ENCODE measurements at regions not wholly inside any gene's neighbourhood (a gene's known extent, or its start where the extent isn't known, plus 50 kb on each side); places are given as distances from the start of the nearest gene placed in this dataset.

- Histone ChIP-seq H3K4me1 (ENCODE audit: insufficient read depth, low read length) (no peaks in the 10 kb centered on the region), H3K27ac (ENCODE audit: low read depth in 1 of 2, low read length in 2 of 2) (no peak overlapping the region), H3K4me3 (ENCODE audit: low read length) (no peak overlapping the region), H3K27me3 (ENCODE audit: control insufficient read depth in 1 of 2, insufficient read depth in 2 of 2, low read length in 2 of 2) (no peaks in the 10 kb centered on the region), H3K36me3 (ENCODE audit: insufficient read depth, low read length) (no peaks in the 10 kb centered on the region), H3K9me3 (ENCODE audit: control insufficient read depth in 1 of 2, insufficient read depth in 1 of 2, low read length in 2 of 2) (no peaks in the 10 kb centered on the region)
- H3K9me3 Mint-ChIP-seq = no peaks in the 10 kb centered on the region
- intact Hi-C loops (cut with DNase I, micrococcal nuclease) = no loop called here
- H3K4me3 Mint-ChIP-seq = no peak overlapping the region
- H3K36me3 Mint-ChIP-seq (ENCODE audit: low read depth) = no peaks in the 10 kb centered on the region
- POLR2A ChIA-PET = no interaction called here
- CTCF ChIA-PET = no interaction called here
- no peak for ATAC-seq (ENCODE audit: poor library complexity)
- TF ChIP-seq CTCF (IDR thresholded peaks at IDR 0.05) = no peak
- no peak for DNase-seq
- no peak overlapping the region for H3K27ac Mint-ChIP-seq
- no peaks in the 10 kb centered on the region for H3K4me1 Mint-ChIP-seq (ENCODE audit: low read depth)
- H3K27me3 Mint-ChIP-seq = no peaks in the 10 kb centered on the region
Observed at GRCh38 chr14:34126586-34126985, 175.7 kb upstream of the EGLN3 start.

- CTCF ChIA-PET = no interaction called here
- intact Hi-C loops (cut with DNase I, micrococcal nuclease) = no loop called here
Observed at GRCh38 chr14:34124585-34124984, 173.7 kb upstream of the EGLN3 start.

DNA sequence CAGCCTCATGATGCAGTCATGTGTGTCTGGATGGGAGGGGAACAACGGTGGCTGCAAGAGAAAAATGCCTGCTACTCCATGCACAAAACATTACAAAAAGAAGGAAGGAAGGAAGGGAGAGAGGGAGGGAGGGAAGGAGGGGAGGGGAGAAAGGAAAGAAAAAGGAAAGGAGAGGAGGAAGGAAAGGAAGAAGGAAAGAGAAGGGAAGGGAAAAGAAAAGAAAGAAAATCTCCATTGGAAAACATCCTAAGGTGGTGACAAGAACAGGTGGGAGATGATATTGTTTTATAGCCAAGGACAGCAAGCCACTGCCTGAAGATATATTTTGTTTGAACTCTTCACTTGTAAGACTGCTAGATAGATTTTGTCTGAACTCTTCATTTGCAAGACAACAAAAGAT lies 171.8 kb upstream of the EGLN3 start:
- Histone ChIP-seq H3K9me3 (ENCODE audit: control insufficient read depth in 1 of 2, insufficient read depth in 1 of 2, low read length in 2 of 2) (no peaks in the 10 kb centered on the region), H3K36me3 (ENCODE audit: insufficient read depth, low read length) (no peaks in the 10 kb centered on the region), H3K4me3 (ENCODE audit: low read length) (no peak overlapping the region), H3K4me1 (ENCODE audit: insufficient read depth, low read length) (no peaks in the 10 kb centered on the region), H3K27me3 (ENCODE audit: control insufficient read depth in 1 of 2, insufficient read depth in 2 of 2, low read length in 2 of 2) (no peaks in the 10 kb centered on the region), H3K27ac (ENCODE audit: low read depth in 1 of 2, low read length in 2 of 2) (no peak overlapping the region)
- Mint-ChIP-seq H3K9me3 (no peaks in the 10 kb centered on the region), H3K36me3 (ENCODE audit: low read depth) (no peaks in the 10 kb centered on the region), H3K27me3 (no peaks in the 10 kb centered on the region), H3K27ac (no peak overlapping the region), H3K4me3 (no peak overlapping the region), H3K4me1 (ENCODE audit: low read depth) (no peaks in the 10 kb centered on the region)
- DNase-seq (no peak), ATAC-seq (ENCODE audit: poor library complexity) (no peak)
- no peak for TF ChIP-seq CTCF (IDR thresholded peaks at IDR 0.05)
- ChIA-PET POLR2A (no interaction called here), CTCF (no interaction called here)
- intact Hi-C loops (cut with DNase I, micrococcal nuclease) = no loop called here

More at GRCh38 chr14:34124585-34124984, 173.7 kb upstream of the EGLN3 start:
- no peak overlapping the region for H3K4me3 ChIP-seq (ENCODE audit: low read length)
- no peaks in the 10 kb centered on the region for H3K36me3 ChIP-seq (ENCODE audit: insufficient read depth, low read length)
- TF ChIP-seq CTCF (IDR thresholded peaks at IDR 0.05) = no peak
- Mint-ChIP-seq H3K36me3 (ENCODE audit: low read depth) (no peaks in the 10 kb centered on the region), H3K27ac (no peak overlapping the region), H3K27me3 (no peaks in the 10 kb centered on the region), H3K9me3 (no peaks in the 10 kb centered on the region), H3K4me1 (ENCODE audit: low read depth) (no peaks in the 10 kb centered on the region), H3K4me3 (no peak overlapping the region)
- H3K27me3 ChIP-seq (ENCODE audit: control insufficient read depth in 1 of 2, insufficient read depth in 2 of 2, low read length in 2 of 2) = no peaks in the 10 kb centered on the region
- no peak overlapping the region for H3K27ac ChIP-seq (ENCODE audit: low read depth in 1 of 2, low read length in 2 of 2)
- DNase-seq = no peak
- H3K4me1 ChIP-seq (ENCODE audit: insufficient read depth, low read length) = no peaks in the 10 kb centered on the region
- POLR2A ChIA-PET = no interaction called here
- no peaks in the 10 kb centered on the region for H3K9me3 ChIP-seq (ENCODE audit: control insufficient read depth in 1 of 2, insufficient read depth in 1 of 2, low read length in 2 of 2)
- no peak for ATAC-seq (ENCODE audit: poor library complexity)
